ENCODE measurements at regions not wholly inside any gene's neighbourhood (a gene's known extent, or its start where the extent isn't known, plus 50 kb on each side); places are given as distances from the start of the nearest gene placed in this dataset.

GRCh38 chr5:120137582-120137981, 326.5 kb upstream of the PRR16 start:
- TF ChIP-seq CTCF (IDR thresholded peaks at IDR 0.05; ENCODE audit: insufficient read depth, low read depth, low read length) = no peak
- TF ChIP-seq EZH2 (IDR thresholded peaks at IDR 0.05; ENCODE audit: insufficient read depth, low read length) = no peak
